Uterus (tissue), 2 donors: ENCODE measurements at regions not wholly inside any gene's neighbourhood (a gene's known extent, or its start where the extent isn't known, plus 50 kb on each side); places are given as distances from the start of the nearest gene placed in this dataset.

Source experiments
- CTCF ChIP-seq, 4 experiments: fragments of 200-600 bp in 2 of 4; fragments of 450-650 bp in 2 of 4; sonication (generic) in 2 of 4; IDR thresholded peaks; one replicate each; pipeline ENCODE4 v1.5.1; 2016 to 2019; ENCODE audit warnings: antibody characterized with exemption in 4 of 4, mild to moderate bottlenecking in 2 of 4, moderate library complexity in 1 of 4
- POLR2A ChIP-seq, 2 donors: fragments of 450-650 bp; IDR thresholded peaks; one replicate each; pipeline ENCODE4 v1.6.1; 2016; ENCODE audit warnings: antibody characterized with exemption in 2 of 2, mild to moderate bottlenecking in 1 of 2, moderate library complexity in 1 of 2

GRCh38 chr19:28526038-28526437 lies 686.9 kb downstream of the UQCRFS1 start:
- no peak for TF ChIP-seq CTCF (IDR thresholded peaks at IDR 0.05)
- no peak for TF ChIP-seq POLR2A (IDR thresholded peaks at IDR 0.05)
